Lower leg skin (tissue), 4 donors: ENCODE measurements at regions not wholly inside any gene's neighbourhood (a gene's known extent, or its start where the extent isn't known, plus 50 kb on each side); places are given as distances from the start of the nearest gene placed in this dataset.

ENCODE experiments used
- DNase-seq, 2 donors: peaks; one replicate each; pipeline ENCODE4 v3.0.0-alpha.2; 2019; ENCODE audit warnings: low spot score in 2 of 2
- H3K4me3 ChIP-seq: fragments of 200-600 bp; sonication (generic); 2 replicates; pipeline ENCODE4 v1.5.1; 2017; ENCODE audit warnings: mild to moderate bottlenecking, low read depth; ENCODE audit not compliant: poor library complexity, severe bottlenecking
- CTCF ChIP-seq, 3 donors: fragments of 450-650 bp; IDR thresholded peaks; one replicate each; pipeline ENCODE4 v1.5.1; 2016; ENCODE audit warnings: antibody characterized with exemption in 3 of 3, mild to moderate bottlenecking in 3 of 3, moderate library complexity in 2 of 3
- POLR2A ChIP-seq, 2 donors: fragments of 450-650 bp; IDR thresholded peaks; one replicate each; pipeline ENCODE4 v1.6.1; 2016 to 2017; ENCODE audit warnings: antibody characterized with exemption in 2 of 2, mild to moderate bottlenecking in 1 of 2, moderate library complexity in 1 of 2
- WGBS, 2 donors: methylation state at CpG; one replicate each; pipeline ENCODE4 v1.1.5; 2018; 5-methylcytosine and 5-hydroxymethylcytosine counted together
- intact Hi-C: fragments of 100-400 bp; cut with DNase I; formaldehyde crosslinking; loops from one replicate; pipeline ENCODE4 v1.15.0; 2023; ENCODE audit warnings: low total_unique reads

- TF ChIP-seq CTCF (IDR thresholded peaks at IDR 0.05) (no peak), POLR2A (IDR thresholded peaks at IDR 0.05) (no peak)
- intact Hi-C loops = no loop called here
- DNase-seq = no peak
- H3K4me3 ChIP-seq = no peak overlapping the region
Measured at GRCh38 chr3:159339131-159339530, 537.3 kb downstream of the MFSD1 start.

GRCh38 chr3:159340877-159341500 is 539.1 kb downstream of the MFSD1 start:
- DNase-seq = no peak
- no peak overlapping the region for H3K4me3 ChIP-seq
- intact Hi-C loops = no loop called here
- TF ChIP-seq POLR2A (IDR thresholded peaks at IDR 0.05) = no peak
- no peak for TF ChIP-seq CTCF (IDR thresholded peaks at IDR 0.05)
- 46 to 47% methylated on average over 3 of the region's 3 CpGs for WGBS, 2 donors

DNA sequence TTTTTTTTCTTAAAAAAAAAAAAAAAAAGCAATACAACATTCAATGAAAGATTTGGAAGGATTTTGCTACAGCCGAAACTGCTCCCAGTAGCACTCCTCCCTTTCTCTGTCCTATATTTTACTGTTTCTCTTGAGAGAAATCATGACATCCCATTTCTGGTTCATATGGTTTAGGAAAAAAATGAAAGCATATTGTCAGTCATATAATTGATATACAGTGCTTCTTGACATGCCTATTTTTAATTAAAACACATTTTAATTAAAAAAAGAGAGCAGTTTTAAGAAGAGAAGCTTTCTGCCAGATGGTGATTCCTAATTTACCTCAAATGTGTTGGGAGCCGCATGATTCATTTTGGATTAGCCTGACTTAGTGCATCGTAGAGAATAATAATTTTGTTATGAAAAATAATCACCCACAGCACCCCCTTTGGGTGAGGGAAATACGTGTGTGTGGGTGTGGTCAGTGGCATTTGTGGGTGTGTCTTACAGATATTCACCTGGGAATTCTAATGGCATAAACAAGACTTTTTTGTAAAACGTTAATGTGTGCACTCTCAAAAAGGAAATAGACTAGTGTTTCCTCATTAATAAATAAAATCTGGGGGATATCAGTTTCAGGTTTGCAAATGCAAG is 544.5 kb downstream of the MFSD1 start:
- intact Hi-C loops = no loop called here
- DNase-seq = no peak
- 46 to 57% methylated on average over 5 of the region's 5 CpGs for WGBS, 2 donors
- TF ChIP-seq POLR2A (IDR thresholded peaks at IDR 0.05) = no peak
- no peak for TF ChIP-seq CTCF (IDR thresholded peaks at IDR 0.05)
- no peak overlapping the region for H3K4me3 ChIP-seq

GRCh38 chr3:159348431-159348830 is 546.6 kb downstream of the MFSD1 start:
- no peak for DNase-seq
- intact Hi-C loops = no loop called here
- no peak overlapping the region for H3K4me3 ChIP-seq
- WGBS, 2 donors = 49 to 55% methylated on average over 3 of the region's 3 CpGs
- TF ChIP-seq CTCF (IDR thresholded peaks at IDR 0.05) (no peak), POLR2A (IDR thresholded peaks at IDR 0.05) (no peak)

DNA sequence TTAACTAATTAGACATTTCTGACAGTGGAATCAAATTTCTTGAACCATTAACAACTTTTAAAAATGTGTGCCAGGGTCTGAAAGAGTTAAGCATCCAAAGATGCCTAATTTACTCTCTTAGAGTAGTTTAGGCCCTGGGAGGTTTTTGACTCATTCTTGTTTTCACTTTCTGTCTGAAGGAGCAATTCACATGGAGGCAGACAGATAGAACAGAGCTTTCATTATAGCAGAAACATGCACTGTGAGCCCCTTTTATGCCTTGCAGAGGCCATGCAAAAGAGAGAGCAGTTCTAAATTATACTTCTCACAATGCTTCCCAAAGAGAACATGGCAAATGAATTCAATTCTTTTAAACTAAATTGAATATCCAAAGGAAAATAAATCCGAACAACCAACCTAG is 554.8 kb downstream of the MFSD1 start:
- DNase-seq = no peak
- no peak for TF ChIP-seq CTCF (IDR thresholded peaks at IDR 0.05)
- H3K4me3 ChIP-seq = no peak overlapping the region
- intact Hi-C loops = no loop called here
- WGBS, 2 donors = 77 to 88% methylated on average over 1 of the region's 1 CpG

DNA sequence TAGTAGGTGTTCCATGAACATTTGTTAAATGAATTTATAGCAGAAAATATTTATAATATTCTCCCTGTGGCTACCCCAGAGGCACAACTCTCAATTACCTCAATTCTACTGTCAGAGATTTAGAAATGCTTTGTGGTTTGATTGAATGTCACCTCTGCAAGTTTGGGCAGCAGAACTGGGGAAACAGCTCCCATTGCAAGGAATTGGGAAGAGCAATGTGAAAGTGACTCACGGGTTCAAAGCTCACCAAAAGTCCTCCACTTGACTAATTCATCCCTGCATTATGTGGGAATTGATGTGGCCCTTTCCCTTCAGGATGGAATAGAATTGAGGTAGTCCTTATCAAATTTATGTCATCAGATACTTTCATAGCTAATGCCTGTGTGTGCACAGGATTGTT is 562.7 kb downstream of the MFSD1 start:
- DNase-seq = no peak
- H3K4me3 ChIP-seq = no peak overlapping the region
- TF ChIP-seq POLR2A (IDR thresholded peaks at IDR 0.05) (no peak), CTCF (IDR thresholded peaks at IDR 0.05) (no peak)
- WGBS, 2 donors = 50 to 63% methylated on average over 1 of the region's 1 CpG
- intact Hi-C loops = no loop called here
